KMS-11 (cell line): ENCODE measurements at regions not wholly inside any gene's neighbourhood (a gene's known extent, or its start where the extent isn't known, plus 50 kb on each side); places are given as distances from the start of the nearest gene placed in this dataset.
"Not testable (repeated sequence)": the region's sequence is repeated elsewhere in the genome, so short reads cannot be mapped to it uniquely, and the experiment has no call there.

Experiments used
- H2AFZ ChIP-seq: fragments of 200-600 bp; sonication (generic); 2 replicates; pipeline ENCODE4 v1.6.1; 2016; ENCODE audit warnings: antibody characterized with exemption, mixed run types, low read depth
- H3K27ac ChIP-seq: fragments of 200-600 bp; sonication (generic); 2 replicates; pipeline ENCODE4 v1.6.1; 2016; ENCODE audit warnings: mild to moderate bottlenecking, mixed run types
- H3K27me3 ChIP-seq: fragments of 200-600 bp; sonication (generic); 2 replicates; pipeline ENCODE4 v1.6.1; 2017; ENCODE audit warnings: mild to moderate bottlenecking, low read depth, mixed run types, moderate library complexity; ENCODE audit not compliant: insufficient read depth
- H3K36me3 ChIP-seq: fragments of 200-600 bp; sonication (generic); 2 replicates; pipeline ENCODE4 v1.6.1; 2017; ENCODE audit warnings: mild to moderate bottlenecking, mixed run types; ENCODE audit not compliant: insufficient read depth
- H3K4me1 ChIP-seq: fragments of 200-600 bp; sonication (generic); 2 replicates; pipeline ENCODE4 v1.6.1; 2016; ENCODE audit warnings: mild to moderate bottlenecking, low read depth, mixed run types; ENCODE audit not compliant: poor library complexity, severe bottlenecking
- H3K4me2 ChIP-seq: fragments of 200-600 bp; sonication (generic); 2 replicates; pipeline ENCODE4 v1.7.0; 2016; ENCODE audit warnings: mild to moderate bottlenecking, mixed run types
- H3K4me3 ChIP-seq: fragments of 200-600 bp; sonication (generic); IDR thresholded peaks from 2 replicates; pipeline ENCODE4 v1.6.1; 2017; ENCODE audit warnings: low read depth, low read length, mixed read lengths; ENCODE audit not compliant: insufficient read depth
- H3K79me2 ChIP-seq: fragments of 200-600 bp; sonication (generic); 2 replicates; pipeline ENCODE4 v1.6.1; 2016; ENCODE audit warnings: low read depth, mixed run types; ENCODE audit not compliant: insufficient read depth
- H3K9ac ChIP-seq: fragments of 200-600 bp; sonication (generic); 2 replicates; pipeline ENCODE4 v1.6.1; 2016; ENCODE audit warnings: mild to moderate bottlenecking, mixed run types
- H4K20me1 ChIP-seq: fragments of 200-600 bp; sonication (generic); 2 replicates; pipeline ENCODE4 v1.6.1; 2016; ENCODE audit warnings: mild to moderate bottlenecking, mixed run types; ENCODE audit not compliant: insufficient read depth
- TF ChIP-seq, protein P1 (sequence below): fragments of 200-600 bp; sonication (generic); conservative IDR thresholded peaks from 2 replicates; pipeline ENCODE4 v1.6.1; 2017; ENCODE audit warnings: low read depth, mild to moderate bottlenecking, antibody characterized with exemption, low read length, moderate library complexity, mixed read lengths

DNA sequence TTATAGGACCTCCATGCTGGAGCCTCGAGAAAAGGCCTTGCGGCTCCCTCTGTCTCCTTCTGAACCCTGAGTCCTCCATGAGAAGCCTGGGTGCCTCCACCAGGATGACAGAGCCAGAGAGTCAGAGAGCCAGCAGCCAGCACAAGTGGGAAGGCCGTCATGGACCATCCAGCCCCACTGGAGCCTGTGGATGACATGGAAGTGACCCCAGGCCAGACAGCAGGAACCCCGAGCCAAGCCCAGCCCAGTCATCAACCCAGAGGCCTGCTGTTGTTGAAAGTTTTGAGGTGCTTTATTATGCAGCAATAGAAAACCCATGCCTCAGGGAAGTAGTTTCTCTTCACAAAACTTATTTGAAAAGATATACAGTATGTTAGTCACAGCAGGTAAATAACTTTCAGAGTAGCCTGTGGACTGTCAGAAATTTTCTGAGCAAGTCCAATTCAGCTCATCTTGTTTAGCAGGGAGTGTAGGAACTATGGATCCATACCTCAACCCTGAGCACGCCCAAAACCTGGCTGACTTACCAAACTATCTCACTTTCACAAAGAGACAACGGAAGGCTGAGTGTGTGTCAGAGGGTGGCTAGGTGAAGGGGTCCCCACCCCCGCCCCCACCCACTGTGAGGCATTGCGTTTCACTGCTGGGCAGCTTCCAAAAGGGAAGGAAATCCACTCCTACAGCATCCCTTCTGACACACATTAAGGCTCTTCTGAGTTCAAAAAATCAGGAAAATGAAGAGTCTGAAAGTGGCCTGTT, 79.9 kb upstream of the NDUFV2 start:
- Histone ChIP-seq H2AFZ (no peak overlapping the region), H3K4me2 (no peak overlapping the region), H4K20me1 (no peaks in the 10 kb centered on the region), H3K27me3 (no peaks in the 10 kb centered on the region), H3K4me1 (peaks cover 19% of the 10 kb centered on the region), H3K4me3 (no peak overlapping the region), H3K9ac (no peak overlapping the region), H3K36me3 (no peaks in the 10 kb centered on the region), H3K27ac (no peak overlapping the region), H3K79me2 (no peaks in the 10 kb centered on the region)
- TF ChIP-seq, protein P1, sequence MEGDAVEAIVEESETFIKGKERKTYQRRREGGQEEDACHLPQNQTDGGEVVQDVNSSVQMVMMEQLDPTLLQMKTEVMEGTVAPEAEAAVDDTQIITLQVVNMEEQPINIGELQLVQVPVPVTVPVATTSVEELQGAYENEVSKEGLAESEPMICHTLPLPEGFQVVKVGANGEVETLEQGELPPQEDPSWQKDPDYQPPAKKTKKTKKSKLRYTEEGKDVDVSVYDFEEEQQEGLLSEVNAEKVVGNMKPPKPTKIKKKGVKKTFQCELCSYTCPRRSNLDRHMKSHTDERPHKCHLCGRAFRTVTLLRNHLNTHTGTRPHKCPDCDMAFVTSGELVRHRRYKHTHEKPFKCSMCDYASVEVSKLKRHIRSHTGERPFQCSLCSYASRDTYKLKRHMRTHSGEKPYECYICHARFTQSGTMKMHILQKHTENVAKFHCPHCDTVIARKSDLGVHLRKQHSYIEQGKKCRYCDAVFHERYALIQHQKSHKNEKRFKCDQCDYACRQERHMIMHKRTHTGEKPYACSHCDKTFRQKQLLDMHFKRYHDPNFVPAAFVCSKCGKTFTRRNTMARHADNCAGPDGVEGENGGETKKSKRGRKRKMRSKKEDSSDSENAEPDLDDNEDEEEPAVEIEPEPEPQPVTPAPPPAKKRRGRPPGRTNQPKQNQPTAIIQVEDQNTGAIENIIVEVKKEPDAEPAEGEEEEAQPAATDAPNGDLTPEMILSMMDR, result no peak

DNA sequence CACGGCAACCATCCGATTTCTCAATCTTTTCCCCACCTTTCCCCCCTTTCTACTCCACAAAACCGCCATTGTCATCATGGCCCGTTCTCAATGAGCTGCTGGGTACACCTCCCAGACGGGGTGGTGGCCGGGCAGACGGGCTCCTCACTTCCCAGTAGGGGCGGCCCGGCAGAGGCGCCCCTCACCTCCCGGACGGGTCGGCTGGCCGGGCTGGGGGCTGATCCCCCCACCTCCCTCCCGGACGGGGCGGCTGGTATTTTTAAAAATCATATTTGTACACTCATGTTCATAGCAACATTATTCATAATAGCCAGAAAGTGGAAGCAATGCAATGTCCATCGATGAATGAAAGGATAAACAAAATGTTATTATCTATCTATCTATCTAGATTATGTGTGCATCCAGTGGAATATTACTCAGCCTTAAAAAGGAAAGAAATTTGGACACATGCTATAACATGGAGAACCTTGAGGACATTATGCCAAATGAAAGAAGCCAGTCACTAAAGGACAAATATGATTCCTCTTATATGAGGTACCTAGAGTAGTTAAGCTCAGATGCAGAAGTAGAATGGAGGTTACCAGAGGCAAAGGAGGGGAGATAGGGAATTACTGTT, 78.4 kb upstream of the NDUFV2 start:
- H3K27ac ChIP-seq, H3K79me2 ChIP-seq, H3K4me3 ChIP-seq, H2AFZ ChIP-seq, H3K4me1 ChIP-seq, H3K36me3 ChIP-seq, H3K27me3 ChIP-seq, H3K9ac ChIP-seq, H4K20me1 ChIP-seq, H3K4me2 ChIP-seq: not testable (repeated sequence)

DNA sequence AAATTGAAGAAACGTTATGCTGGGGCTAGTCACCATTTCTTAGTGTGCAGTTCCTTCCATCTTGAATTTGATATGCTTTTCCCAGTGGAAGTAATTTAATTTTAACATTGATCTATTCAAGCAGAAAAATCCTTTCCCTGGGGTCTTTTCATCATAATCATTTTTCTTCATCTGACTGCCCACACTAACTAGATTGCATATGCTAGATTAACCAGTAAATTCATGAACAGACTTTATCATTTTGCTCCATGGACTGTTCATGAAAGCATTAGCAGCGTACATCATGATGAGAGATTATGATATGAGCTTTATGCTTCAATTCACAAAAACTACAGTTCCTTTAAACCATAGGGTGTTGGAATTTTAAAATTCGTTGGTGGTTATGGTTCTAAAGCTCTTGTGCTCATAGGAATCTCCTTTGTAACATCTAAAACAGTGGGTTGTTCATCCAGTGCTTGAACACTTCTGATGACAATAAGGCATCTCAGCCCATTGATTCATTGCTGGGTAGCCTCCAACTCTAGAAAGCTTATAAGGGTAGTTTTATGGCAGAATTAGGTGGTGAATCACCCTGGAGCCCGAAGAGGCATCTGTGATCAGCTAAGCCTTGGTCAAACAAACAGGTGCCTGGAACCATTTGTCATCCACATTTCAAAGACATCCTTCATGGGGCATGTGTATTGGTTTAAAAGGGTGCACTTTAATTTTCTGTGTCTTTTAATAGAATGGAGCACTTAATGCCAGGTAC, 77.2 kb upstream of the NDUFV2 start:
- Histone ChIP-seq H2AFZ (no peak overlapping the region), H3K79me2 (no peaks in the 10 kb centered on the region), H3K36me3 (no peaks in the 10 kb centered on the region), H3K27ac (no peak overlapping the region), H3K4me1 (peaks cover 3% of the 10 kb centered on the region), H3K4me3 (no peak overlapping the region), H4K20me1 (no peaks in the 10 kb centered on the region), H3K4me2 (no peak overlapping the region), H3K9ac (no peak overlapping the region), H3K27me3 (no peaks in the 10 kb centered on the region)
- TF ChIP-seq, protein P1, result no peak

DNA sequence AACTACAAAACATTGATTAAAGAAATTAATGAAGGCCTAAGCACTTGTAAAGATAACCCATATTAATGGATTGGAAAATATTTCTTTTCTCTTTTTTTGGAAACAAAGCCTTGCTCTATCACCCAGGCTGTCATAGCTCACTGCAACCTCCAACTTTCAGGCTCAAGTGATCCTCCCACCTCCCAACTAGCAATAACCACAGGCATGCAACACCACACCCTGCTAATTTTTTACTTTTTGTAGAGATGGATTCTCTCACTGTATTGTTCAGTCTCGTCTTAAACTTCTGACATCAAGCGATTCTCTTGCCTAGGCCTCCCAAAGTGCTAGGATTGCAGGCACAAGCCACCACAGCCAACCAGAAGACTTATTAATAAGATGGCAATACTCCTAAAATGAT, 73.4 kb upstream of the NDUFV2 start:
- Histone ChIP-seq H3K4me3 (no peak overlapping the region), H2AFZ (no peak overlapping the region), H3K79me2 (no peaks in the 10 kb centered on the region), H3K27me3 (no peaks in the 10 kb centered on the region), H4K20me1 (no peaks in the 10 kb centered on the region), H3K4me1 (no peaks in the 10 kb centered on the region), H3K36me3 (no peaks in the 10 kb centered on the region), H3K4me2 (no peak overlapping the region), H3K9ac (no peak overlapping the region), H3K27ac (no peak overlapping the region)
- TF ChIP-seq, protein P1, result no peak
